ENCODE measurements at regions not wholly inside any gene's neighbourhood (a gene's known extent, or its start where the extent isn't known, plus 50 kb on each side); places are given as distances from the start of the nearest gene placed in this dataset.
"Not testable (repeated sequence)": the region's sequence is repeated elsewhere in the genome, so short reads cannot be mapped to it uniquely, and the experiment has no call there.

DNA sequence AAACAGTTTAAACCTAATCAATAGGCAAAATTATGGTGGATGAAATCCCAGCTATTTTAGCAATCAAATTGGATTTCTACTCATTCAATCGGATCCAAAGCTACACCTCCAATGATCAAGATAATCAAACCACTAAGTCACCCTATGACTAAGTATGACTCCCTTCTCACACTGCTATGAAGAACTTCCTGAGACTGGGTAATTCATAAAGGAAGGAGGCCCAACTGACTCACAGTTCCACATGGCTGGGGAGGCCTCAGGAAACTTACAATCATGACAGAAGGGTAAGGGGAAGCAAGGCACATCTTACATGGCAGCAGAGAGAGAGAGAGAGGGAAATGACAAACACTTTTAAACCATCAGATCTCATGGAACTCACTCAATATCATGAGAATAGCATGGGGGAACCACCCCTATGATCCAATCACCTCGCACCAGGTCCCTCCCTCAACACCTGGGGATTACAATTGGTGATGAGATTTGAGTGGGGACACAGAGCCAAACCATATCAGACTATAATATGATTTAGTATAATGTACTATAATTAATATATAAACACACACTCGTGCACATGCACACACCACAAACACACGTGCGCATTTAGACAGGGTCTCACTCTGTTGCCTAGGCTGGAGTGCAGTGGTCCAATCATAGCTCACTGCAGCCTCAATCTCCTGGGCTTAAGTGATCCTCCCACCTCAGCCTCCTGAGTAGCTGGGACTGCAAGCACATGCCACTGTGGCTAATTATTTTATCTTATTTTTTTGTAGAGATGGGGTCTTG lies 213.6 kb upstream of the FOXK1 start:
- intact Hi-C loops (cut with DNase I) = no loop called here
- no peak overlapping the region for H3K27ac ChIP-seq
- H3K4me3 ChIP-seq = no peak overlapping the region
- no peaks in the 10 kb centered on the region for H3K27me3 ChIP-seq
- H3K4me1 ChIP-seq (ENCODE audit: insufficient read depth) = no peaks in the 10 kb centered on the region
- no peaks in the 10 kb centered on the region for H3K36me3 ChIP-seq
- DNase-seq = no peak
- WGBS, 3 donors = 85 to 95% (median 87%) methylated on average over 5 of the region's 5 CpGs
- H3K9me3 ChIP-seq = no peaks in the 10 kb centered on the region
- TF ChIP-seq EP300 (IDR thresholded peaks at IDR 0.05) = no peak
- TF ChIP-seq POLR2A (IDR thresholded peaks at IDR 0.05) = no peak

- TF ChIP-seq EP300 (IDR thresholded peaks at IDR 0.05) = no peak
- TF ChIP-seq POLR2A (IDR thresholded peaks at IDR 0.05) = no peak
- TF ChIP-seq, protein P1, sequence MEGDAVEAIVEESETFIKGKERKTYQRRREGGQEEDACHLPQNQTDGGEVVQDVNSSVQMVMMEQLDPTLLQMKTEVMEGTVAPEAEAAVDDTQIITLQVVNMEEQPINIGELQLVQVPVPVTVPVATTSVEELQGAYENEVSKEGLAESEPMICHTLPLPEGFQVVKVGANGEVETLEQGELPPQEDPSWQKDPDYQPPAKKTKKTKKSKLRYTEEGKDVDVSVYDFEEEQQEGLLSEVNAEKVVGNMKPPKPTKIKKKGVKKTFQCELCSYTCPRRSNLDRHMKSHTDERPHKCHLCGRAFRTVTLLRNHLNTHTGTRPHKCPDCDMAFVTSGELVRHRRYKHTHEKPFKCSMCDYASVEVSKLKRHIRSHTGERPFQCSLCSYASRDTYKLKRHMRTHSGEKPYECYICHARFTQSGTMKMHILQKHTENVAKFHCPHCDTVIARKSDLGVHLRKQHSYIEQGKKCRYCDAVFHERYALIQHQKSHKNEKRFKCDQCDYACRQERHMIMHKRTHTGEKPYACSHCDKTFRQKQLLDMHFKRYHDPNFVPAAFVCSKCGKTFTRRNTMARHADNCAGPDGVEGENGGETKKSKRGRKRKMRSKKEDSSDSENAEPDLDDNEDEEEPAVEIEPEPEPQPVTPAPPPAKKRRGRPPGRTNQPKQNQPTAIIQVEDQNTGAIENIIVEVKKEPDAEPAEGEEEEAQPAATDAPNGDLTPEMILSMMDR (IDR thresholded peaks at IDR 0.05) = no peak
- no peak overlapping the region for H3K27ac ChIP-seq
- no peak overlapping the region for H3K4me3 ChIP-seq
- no peaks in the 10 kb centered on the region for H3K36me3 ChIP-seq
- H3K9me3 ChIP-seq = no peaks in the 10 kb centered on the region
- H3K4me1 ChIP-seq (ENCODE audit: insufficient read depth) = no peaks in the 10 kb centered on the region
- 40 to 48% (median 47%) methylated on average over 7 of the region's 7 CpGs for WGBS, 3 donors
- intact Hi-C loops (cut with DNase I) = no loop called here
- DNase-seq = no peak
- H3K27me3 ChIP-seq = no peaks in the 10 kb centered on the region
Observed at GRCh38 chr7:4470246-4470645, 211.8 kb upstream of the FOXK1 start.

DNA sequence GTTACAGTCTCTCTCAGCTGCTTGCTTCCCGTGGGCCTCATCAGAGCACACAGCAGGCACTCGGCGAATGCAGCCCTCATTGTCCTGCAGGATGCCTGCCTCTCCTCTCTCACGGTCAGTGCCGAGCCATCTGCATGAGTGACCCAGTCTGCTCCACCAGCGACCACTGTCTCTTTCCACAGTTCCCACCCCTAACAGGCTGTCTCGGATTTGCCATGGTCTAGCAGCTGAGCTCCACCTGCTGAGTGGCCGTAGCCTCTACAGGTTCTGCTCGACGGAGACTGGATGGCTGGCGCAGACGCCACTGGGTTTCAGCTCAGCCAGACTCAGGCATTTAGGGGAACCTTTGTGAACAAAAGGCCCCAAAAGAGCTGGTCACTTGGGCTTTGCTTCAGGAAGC lies 209.4 kb upstream of the FOXK1 start:
- Histone ChIP-seq H3K4me1 (ENCODE audit: insufficient read depth) (no peaks in the 10 kb centered on the region), H3K36me3 (no peaks in the 10 kb centered on the region), H3K27me3 (no peaks in the 10 kb centered on the region), H3K27ac (no peak overlapping the region), H3K9me3 (no peaks in the 10 kb centered on the region), H3K4me3 (no peak overlapping the region)
- intact Hi-C loops (cut with DNase I) = no loop called here
- TF ChIP-seq, protein P1 (IDR thresholded peaks at IDR 0.05) = no peak
- no peak for TF ChIP-seq POLR2A (IDR thresholded peaks at IDR 0.05)
- TF ChIP-seq EP300 (IDR thresholded peaks at IDR 0.05) = no peak
- DNase-seq = no peak
- WGBS, 3 donors = 42 to 49% (median 49%) methylated on average over 12 of the region's 12 CpGs

DNA sequence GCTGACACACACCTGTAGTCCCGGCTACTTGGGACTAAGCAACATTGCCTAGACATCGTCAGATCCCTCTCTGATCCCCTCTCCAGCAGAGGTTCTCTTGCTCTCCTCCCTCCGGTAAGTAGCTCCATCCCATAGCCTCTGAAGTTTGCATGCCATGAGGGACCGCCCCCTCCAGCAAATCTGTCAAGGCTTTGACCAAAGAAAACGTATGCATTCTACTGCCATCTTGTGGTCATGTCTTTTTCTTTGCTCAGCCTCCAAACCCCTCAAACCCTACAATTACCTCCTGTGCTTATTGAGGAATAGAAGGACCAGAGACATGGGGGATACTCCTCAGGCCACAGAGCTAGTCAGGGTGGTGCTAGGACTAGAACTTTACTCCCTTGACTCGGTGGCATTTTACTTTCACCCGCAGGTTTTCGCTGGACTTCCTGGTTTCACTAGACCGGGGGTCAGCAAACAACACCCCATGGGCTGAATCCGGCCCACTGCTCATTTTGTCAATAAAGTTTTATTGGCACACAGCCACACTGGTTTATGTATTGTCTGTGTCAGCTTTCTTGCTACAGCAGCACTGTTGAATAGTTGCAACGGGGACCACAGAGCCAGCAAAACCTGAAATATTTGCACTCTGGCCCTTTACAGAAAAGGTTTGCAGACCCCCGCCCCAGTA lies 202.6 kb upstream of the FOXK1 start:
- no peaks in the 10 kb centered on the region for H3K4me1 ChIP-seq (ENCODE audit: insufficient read depth)
- no peak overlapping the region for H3K4me3 ChIP-seq
- DNase-seq = no peak
- WGBS, 3 donors = 58 to 62% (median 58%) methylated on average over 12 of the region's 12 CpGs
- intact Hi-C loops (cut with DNase I) = no loop called here
- TF ChIP-seq POLR2A (IDR thresholded peaks at IDR 0.05) = no peak
- TF ChIP-seq, protein P1 (IDR thresholded peaks at IDR 0.05) = no peak
- no peak for TF ChIP-seq EP300 (IDR thresholded peaks at IDR 0.05)
- H3K9me3 ChIP-seq = no peaks in the 10 kb centered on the region
- no peaks in the 10 kb centered on the region for H3K27me3 ChIP-seq
- H3K36me3 ChIP-seq = no peaks in the 10 kb centered on the region
- H3K27ac ChIP-seq = no peak overlapping the region

DNA sequence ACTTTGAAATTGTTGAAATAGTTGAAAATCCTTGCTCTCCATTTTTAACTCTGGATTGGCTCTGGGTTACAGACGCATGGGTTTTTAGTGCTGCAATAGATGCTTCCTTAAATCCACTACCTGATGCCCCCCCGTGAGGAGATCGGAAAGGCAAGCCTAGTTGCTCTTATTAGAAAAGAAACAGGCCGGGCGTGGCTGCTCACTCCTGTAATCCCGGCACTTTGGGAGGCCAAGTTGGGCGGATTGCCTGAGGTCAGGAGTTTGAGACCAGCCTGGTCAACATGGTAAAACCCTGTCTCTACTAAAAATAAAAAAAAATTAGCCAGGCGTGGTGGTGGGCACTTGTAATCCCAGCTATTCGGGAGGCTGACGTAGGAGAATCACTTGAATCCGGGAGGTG lies 202.0 kb upstream of the FOXK1 start:
- H3K27ac ChIP-seq; H3K27me3 ChIP-seq; H3K4me3 ChIP-seq; DNase-seq; intact Hi-C loops (cut with DNase I); H3K36me3 ChIP-seq; H3K9me3 ChIP-seq; H3K4me1 ChIP-seq (ENCODE audit: insufficient read depth): not testable (repeated sequence)
- WGBS, 3 donors = 91 to 94% (median 91%) methylated on average over 11 of the region's 11 CpGs

Data from ovary (tissue), 7 donors.